IPS DF 6.9 (cell line): ENCODE measurements at regions not wholly inside any gene's neighbourhood (a gene's known extent, or its start where the extent isn't known, plus 50 kb on each side); places are given as distances from the start of the nearest gene placed in this dataset.
"Not testable (repeated sequence)": the region's sequence is repeated elsewhere in the genome, so short reads cannot be mapped to it uniquely, and the experiment has no call there.

Experiments
- DNase-seq: peaks from one replicate; pipeline ENCODE4 v3.0.0-alpha.2; 2013; ENCODE audit warnings: low read depth, low spot score
- H3K27ac ChIP-seq: one replicate; pipeline ENCODE4 v1.5.1; 2013; ENCODE audit warnings: low read length, control low read depth
- H3K27me3 ChIP-seq: 2 replicates; pipeline ENCODE4 v1.6.1; 2013; ENCODE audit warnings: mild to moderate bottlenecking, low read length; ENCODE audit not compliant: control insufficient read depth, insufficient read depth
- H3K36me3 ChIP-seq: 2 replicates; pipeline ENCODE4 v1.6.1; 2013; ENCODE audit warnings: low read length; ENCODE audit not compliant: control insufficient read depth, insufficient read depth
- H3K4me1 ChIP-seq: 2 replicates; pipeline ENCODE4 v1.6.1; 2013; ENCODE audit warnings: low read length; ENCODE audit not compliant: control insufficient read depth, insufficient read depth
- H3K4me3 ChIP-seq: 2 replicates; pipeline ENCODE4 v1.5.1; 2013; ENCODE audit warnings: mild to moderate bottlenecking, low read length
- H3K9me3 ChIP-seq: 2 replicates; pipeline ENCODE4 v1.6.1; 2013; ENCODE audit warnings: low read length, inconsistent platforms; ENCODE audit not compliant: control insufficient read depth, insufficient read depth
- WGBS: extraction: QIAGEN DNeasy Blood & Tissue Kit; methylation state at CpG from one replicate; pipeline ENCODE4 v1.1.7; 2013; ENCODE audit warnings: mixed read lengths, missing lambda C conversion rate; ENCODE audit not compliant: insufficient read length, insufficient coverage; 5-methylcytosine and 5-hydroxymethylcytosine counted together

DNA sequence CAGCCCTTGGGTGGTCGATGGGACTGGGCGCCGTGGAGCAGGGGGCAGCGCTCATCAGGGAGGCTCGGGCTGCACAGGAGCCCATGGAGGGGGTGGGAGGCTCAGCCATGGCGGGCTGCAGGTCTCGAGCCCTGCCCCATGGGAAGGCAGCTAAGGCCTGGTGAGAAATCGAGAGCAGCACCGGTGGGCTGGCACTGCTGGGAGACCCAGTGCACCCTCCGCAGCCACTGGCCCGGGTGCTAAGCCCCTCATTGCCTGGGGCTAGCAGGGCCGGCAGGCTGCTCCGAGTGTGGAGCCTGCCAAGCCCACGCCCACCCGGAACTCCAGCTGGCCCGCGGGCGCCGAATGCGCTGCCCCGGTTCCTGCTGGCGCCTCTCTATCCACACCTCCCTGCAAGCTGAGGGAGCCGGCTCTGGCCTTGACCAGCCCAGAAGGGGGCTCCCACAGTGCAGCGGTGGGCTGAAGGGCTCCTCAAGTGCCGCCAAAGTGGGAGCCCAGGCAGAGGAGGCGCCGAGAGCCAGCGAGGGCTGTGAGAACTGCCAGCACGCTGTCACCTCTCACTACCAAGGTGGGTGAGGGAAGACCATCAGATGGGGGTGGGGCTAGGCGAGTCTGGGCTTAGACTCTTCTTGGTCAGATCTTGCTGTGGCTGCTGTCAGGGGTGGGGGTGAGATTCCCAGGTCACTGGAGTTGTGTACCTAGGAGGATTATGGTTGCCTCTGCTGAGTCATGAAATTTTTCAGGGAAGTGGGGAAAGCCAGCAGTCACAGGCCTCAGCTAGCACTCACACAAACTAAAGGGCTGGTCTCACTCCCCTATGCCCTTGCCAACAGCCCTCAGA is 87.0 kb upstream of the NDST4 start:
- H3K9me3 ChIP-seq, H3K36me3 ChIP-seq, H3K27me3 ChIP-seq, DNase-seq, H3K4me1 ChIP-seq, H3K27ac ChIP-seq, H3K4me3 ChIP-seq: not testable (repeated sequence)
- no CpG with 5 or more reads among the region's 30 CpGs for WGBS

DNA sequence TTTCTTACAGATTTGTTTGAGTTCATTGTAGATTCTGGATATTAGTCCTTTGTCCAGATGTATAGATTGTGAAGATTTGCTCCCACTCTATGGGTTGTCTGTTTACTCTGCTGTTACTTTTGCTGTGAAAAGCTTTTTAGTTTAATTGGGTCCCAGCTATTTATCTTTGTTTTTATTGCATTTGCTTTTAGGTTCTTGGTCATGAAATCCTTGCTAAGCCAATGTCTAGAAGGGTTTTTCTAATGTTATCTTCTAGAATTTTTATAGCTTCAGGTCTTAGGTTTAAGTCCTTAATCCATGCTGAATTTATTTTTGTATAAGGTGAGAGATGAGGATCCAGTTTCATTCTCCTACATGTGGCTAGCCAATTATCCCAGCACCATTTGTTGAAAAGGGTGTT is 81.2 kb upstream of the NDST4 start:
- not testable (repeated sequence) for DNase-seq, H3K27ac ChIP-seq, H3K4me3 ChIP-seq, H3K4me1 ChIP-seq, H3K27me3 ChIP-seq, H3K9me3 ChIP-seq, H3K36me3 ChIP-seq

- Histone ChIP-seq H3K9me3 (no peaks in the 10 kb centered on the region), H3K27ac (no peak overlapping the region), H3K36me3 (no peaks in the 10 kb centered on the region), H3K4me1 (no peaks in the 10 kb centered on the region), H3K27me3 (no peaks in the 10 kb centered on the region), H3K4me3 (no peak overlapping the region)
- DNase-seq, result no peak
These were observed 77.1 kb upstream of the NDST4 start for GRCh38 chr4:115190529-115190928.

DNA sequence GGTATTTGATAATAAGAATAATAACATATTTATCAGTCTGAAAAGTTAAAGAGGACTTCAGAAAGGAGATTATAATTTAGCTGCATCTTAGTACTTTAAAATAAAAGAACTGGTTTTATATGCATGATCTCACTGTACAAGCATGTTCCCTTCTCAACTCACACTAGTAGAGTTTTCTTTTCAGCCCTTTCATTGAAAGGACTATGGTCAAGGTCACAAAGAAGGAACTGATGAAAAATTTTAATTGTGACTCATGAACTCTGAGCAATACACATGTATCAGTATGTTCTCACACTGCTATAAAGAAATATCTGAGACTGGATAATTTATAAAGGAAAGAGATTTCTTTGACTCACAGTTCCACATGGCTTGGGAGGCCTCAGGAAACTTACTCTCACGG is 73.7 kb upstream of the NDST4 start:
- no peak overlapping the region for H3K4me3 ChIP-seq
- no CpG with 5 or more reads among the region's 1 CpG for WGBS
- H3K27ac ChIP-seq, result no peak overlapping the region
- no peaks in the 10 kb centered on the region for H3K4me1 ChIP-seq
- H3K9me3 ChIP-seq, result no peaks in the 10 kb centered on the region
- H3K36me3 ChIP-seq, result no peaks in the 10 kb centered on the region
- H3K27me3 ChIP-seq, result no peaks in the 10 kb centered on the region
- no peak for DNase-seq

DNA sequence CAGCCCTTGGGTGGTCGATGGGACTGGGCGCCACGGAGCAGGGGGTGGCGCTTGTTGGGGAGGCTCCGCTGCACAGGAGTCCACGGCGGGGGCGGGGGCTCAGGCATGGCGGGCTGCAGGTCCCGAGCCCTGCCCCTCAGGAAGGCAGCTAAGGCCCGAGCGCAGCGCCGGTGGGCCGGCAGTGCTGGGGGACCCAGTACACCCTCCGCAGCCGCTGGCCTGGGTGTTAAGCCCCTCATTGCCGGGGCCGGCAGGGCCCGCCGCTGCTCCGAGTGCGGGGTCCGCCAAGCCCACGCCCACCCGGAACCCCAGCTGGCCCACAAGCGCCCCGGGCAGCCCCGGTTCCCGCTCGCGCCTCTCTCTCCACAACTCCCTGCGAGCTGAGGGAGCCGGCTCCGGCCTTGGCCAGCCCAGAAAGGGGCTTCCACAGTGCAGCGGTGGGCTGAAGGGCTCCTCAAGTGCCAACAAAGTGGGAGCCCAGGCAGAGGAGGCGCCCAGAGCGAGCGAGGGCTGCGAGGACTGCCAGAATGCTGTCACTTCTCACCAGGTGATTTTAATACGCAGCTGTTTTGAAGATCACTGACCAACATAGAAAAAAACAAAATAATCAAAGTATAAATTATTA is 66.1 kb upstream of the NDST4 start:
- H3K4me3 ChIP-seq, H3K36me3 ChIP-seq, DNase-seq, H3K4me1 ChIP-seq, H3K27me3 ChIP-seq, H3K27ac ChIP-seq, H3K9me3 ChIP-seq: not testable (repeated sequence)
- no CpG with 5 or more reads among the region's 41 CpGs for WGBS

DNA sequence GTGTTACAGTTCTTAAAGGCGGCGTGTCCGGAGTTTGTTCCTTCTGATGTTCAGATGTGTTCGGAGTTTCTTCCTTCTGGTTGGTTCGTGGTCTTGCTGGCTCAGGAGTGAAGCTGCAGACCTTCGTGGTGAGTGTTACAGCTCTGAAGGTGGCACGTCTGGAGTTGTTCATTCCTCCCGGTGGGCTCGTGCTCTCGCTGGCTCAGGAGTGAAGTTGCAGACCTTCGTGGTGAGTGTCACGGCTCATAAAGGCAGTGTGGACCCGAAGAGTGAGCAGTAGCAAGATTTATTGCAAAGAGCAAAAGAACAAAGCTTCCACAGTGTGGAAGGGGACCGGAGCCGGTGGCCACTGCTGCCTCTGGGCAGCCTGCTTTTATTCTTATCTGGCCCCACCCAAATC is 65.3 kb upstream of the NDST4 start:
- not testable (repeated sequence) for H3K27ac ChIP-seq, H3K4me1 ChIP-seq, DNase-seq, H3K4me3 ChIP-seq, H3K27me3 ChIP-seq, H3K9me3 ChIP-seq, H3K36me3 ChIP-seq
- WGBS, result no CpG with 5 or more reads among the region's 15 CpGs

DNA sequence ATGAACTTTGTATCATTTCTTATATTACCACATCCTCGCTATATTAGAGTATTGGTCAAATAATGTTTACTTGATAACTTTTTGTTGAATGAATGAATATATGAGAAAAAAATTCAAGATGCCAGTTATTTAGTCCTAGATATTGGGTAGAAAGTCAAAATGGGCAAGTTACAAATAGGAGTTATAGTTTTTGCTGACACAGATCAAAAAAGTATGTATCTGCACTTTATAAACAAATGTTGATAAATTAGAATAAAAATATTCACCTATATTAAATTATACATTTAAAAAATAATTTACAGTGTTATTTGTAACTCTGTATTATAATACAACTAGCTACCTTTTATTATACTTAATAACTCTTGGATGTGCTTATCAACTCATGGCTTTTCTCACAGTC is 57.8 kb upstream of the NDST4 start:
- H3K36me3 ChIP-seq, result no peaks in the 10 kb centered on the region
- H3K4me1 ChIP-seq, result no peaks in the 10 kb centered on the region
- DNase-seq, result no peak
- H3K27ac ChIP-seq, result no peak overlapping the region
- no peaks in the 10 kb centered on the region for H3K9me3 ChIP-seq
- WGBS, result no CpG with 5 or more reads among the region's 1 CpG
- no peak overlapping the region for H3K4me3 ChIP-seq
- no peaks in the 10 kb centered on the region for H3K27me3 ChIP-seq

GRCh38 chr4:115165503-115165902 is 52.1 kb upstream of the NDST4 start:
- no peak overlapping the region for H3K27ac ChIP-seq
- no peaks in the 10 kb centered on the region for H3K27me3 ChIP-seq
- H3K36me3 ChIP-seq, result no peaks in the 10 kb centered on the region
- no peaks in the 10 kb centered on the region for H3K4me1 ChIP-seq
- no peak overlapping the region for H3K4me3 ChIP-seq
- no peak for DNase-seq
- H3K9me3 ChIP-seq, result no peaks in the 10 kb centered on the region
